HG03175 (cell line): ENCODE measurements at regions not wholly inside any gene's neighbourhood (a gene's known extent, or its start where the extent isn't known, plus 50 kb on each side); places are given as distances from the start of the nearest gene placed in this dataset.
"Not testable (repeated sequence)": the region's sequence is repeated elsewhere in the genome, so short reads cannot be mapped to it uniquely, and the experiment has no call there.

Source experiments
- ATAC-seq: cut with Tn5 transposase; IDR thresholded peaks from one replicate; pipeline ENCODE4 v1.9.1; 2021; ENCODE audit warnings: mild to moderate bottlenecking, moderate library complexity; ENCODE audit not compliant: unreplicated experiment

DNA sequence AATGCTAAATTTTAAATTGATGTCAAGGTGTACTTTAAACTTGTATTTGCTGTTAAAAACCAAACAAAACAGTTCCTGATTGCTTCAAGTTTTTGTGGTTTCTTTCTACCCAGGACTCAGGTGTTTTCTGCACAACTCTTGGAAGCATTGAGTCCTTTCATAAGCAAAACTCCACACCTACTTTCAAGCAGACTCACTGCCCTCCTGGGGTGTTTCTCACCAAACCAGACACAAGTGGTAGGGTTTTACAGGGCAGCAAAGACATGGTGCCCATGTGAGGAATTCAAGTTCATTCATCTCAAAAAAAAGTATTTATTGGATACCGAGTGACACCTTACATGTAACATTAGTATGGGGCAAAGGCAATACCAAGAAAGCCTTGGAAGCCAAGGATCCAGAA is 146.7 kb upstream of the BNIP2 start:
- no peak for ATAC-seq

DNA sequence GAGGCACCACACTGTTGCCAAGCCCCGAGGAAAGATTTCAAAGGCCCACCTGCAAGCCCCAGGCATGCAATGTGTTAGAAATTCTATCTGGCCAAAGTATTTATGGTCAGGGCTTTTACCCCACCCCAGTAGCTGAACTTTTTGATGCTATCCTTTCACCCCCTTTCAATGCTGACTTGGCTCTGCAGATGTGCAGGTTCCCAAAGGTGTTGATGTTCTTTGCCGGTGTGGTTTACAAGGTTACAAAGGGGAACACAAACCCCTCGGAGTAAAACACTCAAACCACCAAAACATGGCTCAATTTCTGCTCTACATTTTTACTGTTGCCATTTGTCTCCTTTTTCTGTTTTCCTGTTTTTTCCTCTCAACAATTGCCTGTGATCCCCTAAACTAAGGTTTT is 145.4 kb upstream of the BNIP2 start:
- ATAC-seq: no peak

DNA sequence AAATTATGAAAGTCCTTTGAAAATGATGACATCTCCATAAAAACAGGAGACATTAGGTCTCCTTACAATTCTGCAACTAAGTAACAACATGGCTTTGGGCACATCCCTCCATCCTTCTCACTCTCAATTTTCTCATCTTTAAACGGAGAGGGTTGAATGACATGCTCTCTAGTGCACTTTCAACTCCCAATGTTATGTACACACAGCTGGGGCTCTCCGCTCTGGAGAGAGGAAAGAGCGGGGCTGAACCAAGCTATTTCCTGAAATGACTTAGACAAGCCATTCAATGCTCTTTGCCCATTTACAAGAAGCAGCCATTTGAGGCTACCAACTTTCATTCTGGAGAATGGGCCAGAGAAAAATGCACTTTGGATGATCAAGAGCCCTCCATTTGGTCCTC is 144.2 kb upstream of the BNIP2 start:
- ATAC-seq: no peak

DNA sequence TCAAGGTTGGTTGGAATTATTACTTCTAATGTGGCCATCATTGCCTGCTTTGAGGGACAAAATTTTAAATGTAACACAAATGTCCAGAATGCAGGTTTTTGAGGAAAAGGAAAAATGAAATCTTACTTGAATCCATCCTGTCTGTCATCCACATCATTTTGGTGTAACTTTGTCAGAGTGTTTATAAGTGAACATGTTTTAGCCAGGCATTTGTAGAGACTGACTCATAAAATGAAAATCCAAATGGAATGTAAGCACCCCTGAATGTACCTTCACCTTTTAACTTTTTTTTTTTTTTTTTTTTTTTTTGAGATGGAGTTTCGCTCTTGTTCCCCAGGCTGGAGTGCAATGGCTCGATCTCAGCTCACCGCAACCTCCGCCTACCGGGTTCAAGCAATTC is 141.8 kb upstream of the BNIP2 start:
- no peak for ATAC-seq

DNA sequence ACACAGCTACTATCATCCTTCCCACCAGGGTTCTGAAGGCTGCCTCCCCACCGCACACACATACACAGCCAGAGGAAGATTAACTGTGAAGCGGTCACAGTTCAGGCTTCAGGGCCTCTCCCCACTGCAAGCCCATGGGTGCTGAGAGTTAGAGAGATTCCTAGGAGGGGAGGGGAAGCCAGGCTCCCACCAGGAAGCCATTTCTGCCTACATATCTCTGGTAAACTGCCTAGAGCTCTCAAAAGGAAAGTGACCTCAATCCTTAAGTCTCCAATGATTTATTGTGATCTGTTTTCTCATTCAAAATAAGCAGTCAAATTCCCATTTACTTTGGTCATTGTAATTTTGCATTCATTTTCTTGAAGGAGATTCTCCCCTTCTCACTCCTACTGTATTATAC is 141.0 kb upstream of the BNIP2 start:
- no peak for ATAC-seq

- no peak for ATAC-seq
These were observed 139.7 kb upstream of the BNIP2 start for GRCh38 chr15:59828861-59829260.

DNA sequence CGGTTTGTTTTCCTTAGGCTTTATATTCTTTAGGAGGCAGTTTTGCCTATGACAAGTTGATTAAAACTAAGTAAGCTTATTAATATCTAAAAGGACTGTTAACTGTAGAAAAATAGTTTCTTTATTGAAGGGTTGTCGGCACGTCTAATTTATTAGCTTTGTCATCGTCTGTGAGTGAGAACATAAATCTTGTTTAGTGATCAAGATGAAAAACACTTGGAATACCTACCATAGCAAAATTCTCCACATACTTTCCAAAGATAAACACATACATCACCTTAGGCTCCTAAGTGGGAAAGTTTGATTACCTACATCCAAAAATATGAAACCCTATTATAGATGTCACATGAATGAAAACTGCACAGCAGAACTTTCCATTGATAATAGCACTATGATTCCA is 139.1 kb upstream of the BNIP2 start:
- ATAC-seq: no peak

DNA sequence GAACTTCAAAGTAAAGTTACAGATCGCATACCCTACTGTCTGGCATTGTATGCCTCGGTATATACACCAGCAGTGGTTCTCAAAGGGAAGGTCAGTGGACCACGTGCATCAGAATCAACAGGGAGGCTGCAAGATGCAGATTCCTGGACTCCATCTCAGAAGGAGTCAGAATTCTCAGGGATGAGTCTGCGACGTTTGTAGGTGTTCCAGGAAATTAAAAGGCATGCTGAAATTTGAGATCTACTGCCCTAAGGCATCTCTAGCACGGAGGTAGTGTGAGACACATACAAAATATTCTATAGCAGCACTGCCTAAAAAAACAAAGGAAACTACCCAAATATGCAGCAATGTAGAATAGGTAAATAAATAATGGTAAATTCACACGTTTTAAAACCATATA is 136.8 kb upstream of the BNIP2 start:
- no peak for ATAC-seq

DNA sequence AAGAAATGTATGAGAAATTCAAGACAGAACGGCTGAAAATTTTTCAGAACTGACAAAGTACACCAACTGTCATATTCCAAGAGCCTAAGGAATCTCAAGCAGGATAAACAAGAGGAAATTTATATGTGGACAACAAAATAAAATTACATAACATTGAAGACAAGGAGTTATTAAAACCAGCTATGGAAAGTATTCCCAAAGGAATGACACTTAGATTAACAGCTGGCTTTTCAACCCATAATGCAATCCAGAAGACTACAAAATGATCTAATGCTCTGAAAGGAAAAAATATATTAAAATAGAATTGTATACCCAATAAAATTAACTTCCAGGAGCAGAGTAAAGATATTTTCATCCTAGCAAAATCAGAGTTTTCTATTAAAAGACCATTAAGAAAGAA is 132.2 kb upstream of the BNIP2 start:
- no peak for ATAC-seq

DNA sequence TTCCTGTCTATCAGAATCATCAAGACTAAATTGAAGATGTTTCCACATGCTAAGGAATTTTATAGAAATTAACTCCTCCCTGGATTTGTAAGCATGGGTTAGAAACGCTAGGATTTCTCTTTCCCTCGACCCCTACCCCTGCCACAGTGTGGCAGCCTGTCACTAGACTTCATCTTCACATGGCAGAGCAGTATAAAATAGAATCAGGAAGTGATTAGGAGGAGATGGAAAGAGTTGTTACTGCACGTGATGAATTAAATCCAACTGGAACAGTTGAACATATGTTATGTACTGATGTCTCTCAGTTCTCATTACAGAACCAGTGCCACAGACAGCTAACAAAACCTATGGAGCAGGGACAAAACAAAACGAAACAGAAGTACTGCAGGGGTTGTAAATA is 130.0 kb upstream of the BNIP2 start:
- no peak for ATAC-seq

- ATAC-seq: no peak
These were observed 129.2 kb upstream of the BNIP2 start for GRCh38 chr15:59818336-59818735.

DNA sequence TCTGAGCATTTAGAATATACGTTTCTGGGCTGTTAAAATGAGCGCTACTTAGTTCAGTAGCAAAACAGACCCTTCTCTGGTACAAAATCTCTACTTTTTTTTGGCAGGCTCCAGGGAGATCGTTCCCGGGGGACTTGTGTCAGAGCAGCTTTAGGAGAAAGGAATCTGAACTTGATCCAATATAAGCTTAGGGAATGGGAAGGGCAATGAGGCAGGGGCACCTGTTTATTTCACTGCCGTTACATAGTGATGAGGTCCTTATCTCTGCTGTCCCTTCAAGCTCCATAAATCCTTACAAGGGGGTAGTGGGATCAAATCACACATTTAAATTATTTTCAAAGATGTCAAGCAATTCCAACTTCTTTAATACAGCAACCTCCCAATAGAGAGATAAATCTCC is 128.7 kb upstream of the BNIP2 start:
- ATAC-seq: no peak

- ATAC-seq: no peak
These were observed 127.9 kb upstream of the BNIP2 start for GRCh38 chr15:59817053-59817452.

DNA sequence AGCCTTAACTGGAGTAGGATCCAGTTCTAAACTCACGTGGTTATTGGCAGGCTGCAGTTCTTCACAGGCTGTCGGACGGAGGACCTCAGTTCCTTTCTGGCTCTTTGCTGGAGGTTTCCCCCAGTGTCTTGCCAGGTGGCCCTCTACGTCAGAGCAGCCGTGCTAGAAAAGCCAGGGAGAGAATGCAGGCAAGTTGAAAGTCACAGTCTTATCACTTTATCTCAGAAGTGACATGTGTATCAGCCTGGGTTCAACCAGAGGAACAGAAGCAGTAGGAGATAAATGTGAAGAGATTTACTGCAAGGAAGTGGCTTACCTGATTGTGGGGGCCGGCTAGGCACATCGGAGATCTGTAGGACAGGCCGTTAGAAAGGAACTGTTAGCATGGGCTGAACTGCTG is 125.3 kb upstream of the BNIP2 start:
- ATAC-seq: no peak

DNA sequence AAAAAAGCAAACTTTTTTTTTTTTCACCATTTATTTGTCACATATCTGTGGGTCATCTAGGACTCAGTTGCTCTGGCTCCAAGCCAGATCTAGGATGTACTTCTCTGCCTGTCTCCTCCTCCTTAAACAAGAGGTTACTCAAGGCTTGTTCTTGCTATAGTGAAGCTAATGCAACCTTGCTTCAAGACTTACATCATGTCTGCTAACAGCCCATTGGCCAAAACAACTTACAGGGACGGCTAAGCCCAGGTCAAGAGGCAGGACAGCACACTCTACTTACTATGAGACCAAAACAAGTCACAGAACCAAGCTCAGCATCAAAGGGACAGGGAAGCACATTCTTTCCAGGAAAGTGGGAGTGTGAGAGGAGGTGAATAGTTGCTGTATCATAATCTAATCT is 123.8 kb upstream of the BNIP2 start:
- no peak for ATAC-seq

GRCh38 chr15:59812250-59812870 is 123.2 kb upstream of the BNIP2 start:
- ATAC-seq: no peak

DNA sequence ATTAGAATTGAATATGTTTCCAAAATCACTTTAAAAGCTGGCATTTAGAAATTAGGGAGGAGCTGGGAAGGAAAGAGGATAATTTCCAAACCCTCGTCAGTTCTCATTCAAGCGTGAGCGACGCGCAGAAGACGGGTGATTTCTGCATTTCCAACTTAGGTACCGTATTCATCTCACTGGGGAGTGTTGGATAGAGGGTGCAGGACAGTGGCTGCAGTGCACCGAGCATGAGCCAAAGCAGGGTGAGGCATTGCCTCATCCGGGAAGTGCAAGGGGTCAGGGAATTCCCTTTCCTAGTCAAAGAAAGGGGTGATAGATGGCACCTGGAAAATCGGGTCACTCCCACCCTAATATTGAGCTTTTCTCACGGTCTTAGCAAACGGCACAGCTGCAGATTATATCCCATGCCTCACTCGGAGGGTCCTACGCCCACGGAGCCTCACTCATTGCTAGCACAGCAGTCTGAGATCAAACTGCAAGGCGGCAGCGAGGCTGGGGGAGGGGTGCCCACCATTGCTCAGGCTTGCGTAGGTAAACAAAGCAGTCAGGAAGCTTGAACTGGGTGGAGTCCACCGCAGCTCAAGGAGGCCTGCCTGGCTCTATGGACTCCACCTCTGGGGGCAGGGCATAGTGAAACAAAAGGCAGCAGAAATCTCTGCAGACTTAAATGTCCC is 114.3 kb upstream of the BNIP2 start:
- not testable (repeated sequence) for ATAC-seq

DNA sequence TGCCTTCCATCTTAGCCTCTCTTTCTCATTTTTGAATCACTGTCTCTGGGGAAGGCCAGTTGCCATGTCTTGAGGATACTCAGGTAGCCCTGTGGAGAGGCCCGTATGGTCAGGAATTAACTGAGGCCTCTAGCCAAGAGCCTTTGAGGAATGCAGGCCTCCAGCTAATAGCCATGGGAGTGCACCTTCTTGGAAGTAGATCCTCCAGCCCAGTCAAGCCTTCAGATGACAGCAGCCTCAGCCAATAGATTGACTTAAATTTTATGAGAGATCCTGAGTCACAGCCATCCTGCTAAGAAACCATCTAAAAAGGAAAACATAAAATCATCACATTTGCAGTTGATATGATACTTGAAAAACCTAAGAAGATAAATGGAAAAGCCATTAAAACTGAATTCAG is 112.5 kb upstream of the BNIP2 start:
- no peak for ATAC-seq

- ATAC-seq: no peak
These were observed 109.4 kb upstream of the BNIP2 start for GRCh38 chr15:59798605-59798917.

- ATAC-seq: no peak
These were observed 108.9 kb upstream of the BNIP2 start for GRCh38 chr15:59797756-59798604.

DNA sequence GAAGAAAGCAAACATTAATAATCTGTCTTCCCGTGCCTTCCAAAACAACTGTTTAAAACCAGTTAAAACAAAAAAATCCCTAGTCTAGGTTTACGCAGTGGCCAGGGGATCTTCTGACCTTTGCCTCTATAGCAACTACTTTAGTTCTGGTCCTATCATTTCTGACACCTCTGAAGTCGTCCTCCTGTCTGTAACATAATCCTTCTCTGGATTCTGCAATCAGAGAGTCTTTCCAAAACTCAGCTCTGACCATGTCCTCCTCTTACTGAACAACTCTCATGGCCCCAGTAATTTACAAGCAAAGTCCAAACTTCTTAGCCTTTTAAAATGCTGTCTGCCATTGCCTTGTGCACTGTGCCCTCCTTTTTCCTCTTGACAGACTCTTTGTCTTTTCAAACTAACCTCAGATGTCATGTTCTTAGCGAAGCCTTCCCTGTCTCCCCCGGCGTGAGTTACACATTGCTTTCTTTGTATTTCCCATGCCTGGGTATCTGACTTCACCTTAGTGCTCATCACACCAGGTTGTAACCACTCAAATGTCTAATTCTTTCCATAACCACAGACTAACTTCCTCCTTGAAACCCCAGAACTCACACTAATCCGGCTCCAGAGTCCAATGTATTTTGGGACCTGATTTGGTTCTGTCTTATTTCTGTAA is 105.2 kb upstream of the BNIP2 start:
- ATAC-seq: no peak

- no peak for ATAC-seq
These were observed 103.2 kb upstream of the BNIP2 start for GRCh38 chr15:59792359-59792758.
